ENCODE measurements at regions not wholly inside any gene's neighbourhood (a gene's known extent, or its start where the extent isn't known, plus 50 kb on each side); places are given as distances from the start of the nearest gene placed in this dataset.

DNA sequence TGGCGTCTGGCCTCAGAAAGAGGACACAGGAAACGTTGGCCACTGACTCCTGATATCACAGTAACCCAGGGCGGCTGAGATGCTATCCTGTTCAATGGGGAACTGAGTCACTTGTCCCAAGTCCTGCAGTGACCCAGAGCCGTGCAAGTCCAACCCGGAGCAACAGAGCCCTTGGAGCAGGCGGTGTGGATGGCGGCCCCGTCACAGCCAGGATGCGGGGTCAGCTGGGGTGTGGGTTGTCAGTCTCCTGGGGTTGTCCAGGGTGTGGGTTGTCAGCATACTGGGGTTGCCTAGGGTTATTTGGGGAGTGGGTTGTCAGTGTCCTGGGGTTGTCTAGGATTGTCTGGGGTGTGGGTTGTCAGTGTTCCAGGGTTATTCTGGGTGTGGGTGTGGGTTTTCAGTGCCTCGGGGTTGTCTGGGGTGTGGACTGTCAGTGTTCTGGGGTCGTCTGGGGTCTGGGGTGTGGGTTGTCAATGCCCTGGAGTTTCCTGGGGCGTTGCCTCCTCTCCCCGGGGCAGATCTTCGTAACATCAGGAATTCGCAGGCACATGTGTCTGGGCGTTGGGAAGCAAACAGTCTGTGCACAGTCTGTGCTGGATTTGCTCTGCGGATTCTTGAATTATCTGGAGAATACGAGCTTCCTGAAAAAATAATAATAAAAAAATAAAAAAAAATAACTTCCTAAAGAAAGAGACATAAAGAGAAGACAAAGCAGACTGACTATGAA, 257.5 kb downstream of the PARP8 start:
- no peak overlapping the region for H3K4me2 ChIP-seq (ENCODE audit: insufficient read depth, low read length)
- H3K9me3 ChIP-seq (ENCODE audit: low read depth, low read length) = no peaks in the 10 kb centered on the region
- H3K4me1 ChIP-seq (ENCODE audit: insufficient read depth, low read length) = no peaks in the 10 kb centered on the region
- TF ChIP-seq CTCF (IDR thresholded peaks at IDR 0.05; ENCODE audit: extremely low read depth, low read depth, low read length) = no peak
- H3K79me2 ChIP-seq (ENCODE audit: insufficient read depth, low read length) = no peaks in the 10 kb centered on the region
- no peaks in the 10 kb centered on the region for H3K36me3 ChIP-seq (ENCODE audit: insufficient read depth, low read length)
- no peaks in the 10 kb centered on the region for H3K27me3 ChIP-seq (ENCODE audit: insufficient read depth, low read length)
- H4K20me1 ChIP-seq (ENCODE audit: insufficient read depth, low read length) = no peaks in the 10 kb centered on the region
- H2AFZ ChIP-seq (ENCODE audit: low read length) = no peak overlapping the region
- no peak for DNase-seq (ENCODE audit: insufficient read length, low spot score, missing footprints)
- no peak overlapping the region for H3K27ac ChIP-seq (ENCODE audit: low read depth, low read length)
- no peak overlapping the region for H3K4me3 ChIP-seq (ENCODE audit: insufficient read depth, low read length)

DNA sequence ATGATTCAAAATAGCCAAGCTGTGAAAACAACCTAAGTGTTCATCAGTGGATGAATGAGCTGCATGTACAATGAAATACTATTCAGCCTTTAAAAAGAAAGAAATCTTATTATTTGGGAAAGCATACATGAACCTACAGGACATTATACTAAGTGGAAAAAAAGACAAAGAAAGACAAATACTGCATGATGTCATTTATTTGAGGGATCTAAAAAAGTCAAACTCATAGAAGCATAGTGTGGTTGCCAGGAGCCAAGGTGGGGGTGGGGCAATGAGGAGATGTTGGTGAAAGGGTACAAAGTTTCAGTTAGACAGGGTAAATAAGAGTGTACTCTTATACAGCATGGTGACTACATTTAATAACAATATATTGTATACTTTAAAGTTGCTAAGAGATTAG, 261.5 kb downstream of the PARP8 start:
- TF ChIP-seq CTCF (IDR thresholded peaks at IDR 0.05; ENCODE audit: extremely low read depth, low read depth, low read length) = no peak
- Histone ChIP-seq H3K4me1 (ENCODE audit: insufficient read depth, low read length) (no peaks in the 10 kb centered on the region), H3K4me3 (ENCODE audit: insufficient read depth, low read length) (no peak overlapping the region), H3K27me3 (ENCODE audit: insufficient read depth, low read length) (no peaks in the 10 kb centered on the region), H2AFZ (ENCODE audit: low read length) (no peak overlapping the region), H3K36me3 (ENCODE audit: insufficient read depth, low read length) (no peaks in the 10 kb centered on the region), H3K9me3 (ENCODE audit: low read depth, low read length) (no peaks in the 10 kb centered on the region), H3K27ac (ENCODE audit: low read depth, low read length) (no peak overlapping the region), H3K4me2 (ENCODE audit: insufficient read depth, low read length) (no peak overlapping the region), H3K79me2 (ENCODE audit: insufficient read depth, low read length) (no peaks in the 10 kb centered on the region), H4K20me1 (ENCODE audit: insufficient read depth, low read length) (no peaks in the 10 kb centered on the region)
- DNase-seq (ENCODE audit: insufficient read length, low spot score, missing footprints) = no peak

GRCh38 chr5:50929174-50929573, 262.7 kb downstream of the PARP8 start:
- H4K20me1 ChIP-seq (ENCODE audit: insufficient read depth, low read length) = no peaks in the 10 kb centered on the region
- no peak overlapping the region for H3K4me2 ChIP-seq (ENCODE audit: insufficient read depth, low read length)
- DNase-seq (ENCODE audit: insufficient read length, low spot score, missing footprints) = no peak
- TF ChIP-seq CTCF (IDR thresholded peaks at IDR 0.05; ENCODE audit: extremely low read depth, low read depth, low read length) = no peak
- no peaks in the 10 kb centered on the region for H3K27me3 ChIP-seq (ENCODE audit: insufficient read depth, low read length)
- no peak overlapping the region for H2AFZ ChIP-seq (ENCODE audit: low read length)
- H3K4me1 ChIP-seq (ENCODE audit: insufficient read depth, low read length) = no peaks in the 10 kb centered on the region
- H3K79me2 ChIP-seq (ENCODE audit: insufficient read depth, low read length) = no peaks in the 10 kb centered on the region
- no peaks in the 10 kb centered on the region for H3K36me3 ChIP-seq (ENCODE audit: insufficient read depth, low read length)
- no peak overlapping the region for H3K4me3 ChIP-seq (ENCODE audit: insufficient read depth, low read length)
- no peak overlapping the region for H3K27ac ChIP-seq (ENCODE audit: low read depth, low read length)
- H3K9me3 ChIP-seq (ENCODE audit: low read depth, low read length) = no peaks in the 10 kb centered on the region

GRCh38 chr5:50934343-50934742, 267.9 kb downstream of the PARP8 start:
- no peak for DNase-seq (ENCODE audit: insufficient read length, low spot score, missing footprints)
- no peak overlapping the region for H3K4me3 ChIP-seq (ENCODE audit: insufficient read depth, low read length)
- TF ChIP-seq CTCF (IDR thresholded peaks at IDR 0.05; ENCODE audit: extremely low read depth, low read depth, low read length) = no peak
- H4K20me1 ChIP-seq (ENCODE audit: insufficient read depth, low read length) = no peaks in the 10 kb centered on the region
- H3K36me3 ChIP-seq (ENCODE audit: insufficient read depth, low read length) = no peaks in the 10 kb centered on the region
- H3K4me2 ChIP-seq (ENCODE audit: insufficient read depth, low read length) = no peak overlapping the region
- H3K79me2 ChIP-seq (ENCODE audit: insufficient read depth, low read length) = no peaks in the 10 kb centered on the region
- H3K4me1 ChIP-seq (ENCODE audit: insufficient read depth, low read length) = no peaks in the 10 kb centered on the region
- H3K27me3 ChIP-seq (ENCODE audit: insufficient read depth, low read length) = no peaks in the 10 kb centered on the region
- no peak overlapping the region for H2AFZ ChIP-seq (ENCODE audit: low read length)
- no peak overlapping the region for H3K27ac ChIP-seq (ENCODE audit: low read depth, low read length)
- H3K9me3 ChIP-seq (ENCODE audit: low read depth, low read length) = no peaks in the 10 kb centered on the region

Data from osteoblast (primary cell).